SK-N-MC (cell line): ENCODE measurements at regions not wholly inside any gene's neighbourhood (a gene's known extent, or its start where the extent isn't known, plus 50 kb on each side); places are given as distances from the start of the nearest gene placed in this dataset.

Experiments used
- EZH2 ChIP-seq: fragments of 200-600 bp; sonication (generic); IDR thresholded peaks from one replicate; pipeline ENCODE4 v1.6.1; 2017; ENCODE audit warnings: antibody characterized with exemption
- FOXP2 ChIP-seq: optimal IDR thresholded peaks from 2 replicates; pipeline ENCODE3; 2011; ENCODE audit warnings: mild to moderate bottlenecking, moderate library complexity; ENCODE audit not compliant: insufficient read depth; ENCODE audit errors: extremely low read length, control extremely low read depth
- POLR2AphosphoS5 ChIP-seq: IDR thresholded peaks from 2 replicates; pipeline ENCODE4 v1.6.1; 2012; ENCODE audit warnings: mild to moderate bottlenecking, low read depth, low read length, borderline replicate concordance

GRCh38 chr10:64118736-64119135 is 597.5 kb downstream of the REEP3 start:
- TF ChIP-seq POLR2AphosphoS5 (no peak), EZH2 (no peak), FOXP2 (no peak)
